GM23338 (cell line): ENCODE measurements at regions not wholly inside any gene's neighbourhood (a gene's known extent, or its start where the extent isn't known, plus 50 kb on each side); places are given as distances from the start of the nearest gene placed in this dataset.

Source experiments
- ATAC-seq: fragments of 200-7000 bp; cut with Tn5 transposase; 3 replicates; pipeline ENCODE4 v1.9.1; 2020
- DNase-seq: peaks from one replicate; pipeline ENCODE4 v3.0.0-alpha.2; 2015; ENCODE audit warnings: low spot score
- H2AFZ ChIP-seq: fragments of 200-600 bp; sonication (generic); 2 replicates; pipeline ENCODE4 v1.8.0; 2016; ENCODE audit warnings: antibody characterized with exemption, mild to moderate bottlenecking, moderate library complexity
- H3F3A ChIP-seq: fragments of 200-600 bp; sonication (generic); replicated peaks from 2 replicates; pipeline ENCODE4 v1.8.0; 2017; ENCODE audit warnings: antibody characterized with exemption, mixed run types, low read depth
- H3K27ac ChIP-seq: fragments of 200-600 bp; sonication (generic); 2 replicates; pipeline ENCODE4 v1.6.1; 2016; ENCODE audit warnings: low read depth
- H3K27me3 ChIP-seq: fragments of 200-600 bp; sonication (generic); 2 replicates; pipeline ENCODE4 v1.8.0; 2016; ENCODE audit warnings: mild to moderate bottlenecking, mixed run types, moderate library complexity; ENCODE audit not compliant: insufficient read depth
- H3K36me3 ChIP-seq: fragments of 200-600 bp; sonication (generic); 2 replicates; pipeline ENCODE4 v1.8.0; 2016; ENCODE audit warnings: mild to moderate bottlenecking; ENCODE audit not compliant: insufficient read depth
- H3K4me1 ChIP-seq: fragments of 200-600 bp; sonication (generic); 2 replicates; pipeline ENCODE4 v1.8.0; 2016; ENCODE audit warnings: mild to moderate bottlenecking, moderate library complexity; ENCODE audit not compliant: insufficient read depth
- H3K4me2 ChIP-seq: fragments of 200-600 bp; sonication (generic); 2 replicates; pipeline ENCODE4 v1.7.1; 2017; ENCODE audit warnings: mixed run types
- H3K4me3 ChIP-seq: fragments of 200-600 bp; sonication (generic); 2 replicates; pipeline ENCODE4 v1.6.1; 2016; ENCODE audit warnings: mixed run types
- H3K79me2 ChIP-seq: fragments of 200-600 bp; sonication (generic); replicated peaks from 2 replicates; pipeline ENCODE4 v1.8.0; 2017; ENCODE audit warnings: mild to moderate bottlenecking; ENCODE audit not compliant: insufficient read depth
- H3K9me2 ChIP-seq: fragments of 200-600 bp; sonication (generic); 2 replicates; pipeline ENCODE4 v1.8.0; 2017; ENCODE audit not compliant: insufficient read depth
- H4K20me1 ChIP-seq: fragments of 200-600 bp; sonication (generic); replicated peaks from 2 replicates; pipeline ENCODE4 v1.8.0; 2017; ENCODE audit warnings: mild to moderate bottlenecking; ENCODE audit not compliant: insufficient read depth
- H3K27ac Mint-ChIP-seq: 2 replicates; pipeline ENCODE4 v1.8.0; 2020; ENCODE audit warnings: inconsistent platforms, mild to moderate bottlenecking, moderate library complexity, mixed read lengths
- H3K27me3 Mint-ChIP-seq: 3 replicates; pipeline ENCODE4 v1.8.0; 2022; ENCODE audit warnings: low read depth, mild to moderate bottlenecking, moderate library complexity, mixed read lengths, inconsistent platforms; ENCODE audit not compliant: insufficient read depth, poor library complexity
- H3K36me3 Mint-ChIP-seq: 3 replicates; pipeline ENCODE4 v1.8.0; 2021; ENCODE audit warnings: low read depth, mild to moderate bottlenecking, inconsistent platforms, moderate library complexity, mixed read lengths
- H3K4me1 Mint-ChIP-seq: 3 replicates; pipeline ENCODE4 v1.8.0; 2020; ENCODE audit warnings: mild to moderate bottlenecking, inconsistent platforms, mixed read lengths
- H3K4me3 Mint-ChIP-seq: 3 replicates; pipeline ENCODE4 v1.8.0; 2021; ENCODE audit warnings: moderate library complexity, mild to moderate bottlenecking, inconsistent platforms, mixed read lengths
- H3K9me3 Mint-ChIP-seq: 3 replicates; pipeline ENCODE4 v1.8.0; 2020; ENCODE audit warnings: moderate library complexity, mild to moderate bottlenecking, inconsistent platforms, mixed read lengths
- EZH2 ChIP-seq: fragments of 200-600 bp; sonication (generic); IDR thresholded peaks from one replicate; pipeline ENCODE4 v1.8.0; 2017; ENCODE audit warnings: antibody characterized with exemption, mild to moderate bottlenecking, low read depth; ENCODE audit not compliant: unreplicated experiment
- EZH2phosphoT487 ChIP-seq: fragments of 200-600 bp; sonication (generic); IDR thresholded peaks from one replicate; pipeline ENCODE4 v1.8.1; 2018; ENCODE audit warnings: antibody characterized with exemption; ENCODE audit not compliant: unreplicated experiment
- JUNB ChIP-seq: IDR thresholded peaks from one replicate; pipeline ENCODE4 v1.6.1; 2016; ENCODE audit warnings: antibody characterized with exemption; ENCODE audit not compliant: unreplicated experiment
- NANOG ChIP-seq: IDR thresholded peaks from 2 replicates; pipeline ENCODE4 v1.6.1; 2016; ENCODE audit warnings: antibody characterized with exemption, borderline replicate concordance
- POLR2AphosphoS5 ChIP-seq: IDR thresholded peaks from 2 replicates; pipeline ENCODE4 v1.6.1; 2016; ENCODE audit warnings: antibody characterized with exemption, low read depth
- TF ChIP-seq, protein P1 (sequence below): IDR thresholded peaks from 2 replicates; pipeline ENCODE4 v1.6.1; 2016; ENCODE audit warnings: antibody characterized with exemption
- TF ChIP-seq, protein P2 (sequence below), 2 experiments: fragments of 200-600 bp in 1 of 2; sonication (generic) in 1 of 2; conservative IDR thresholded peaks; 2 replicates each; pipeline versions ENCODE4 v1.5.1 to v1.6.1; 2016 to 2017; ENCODE audit warnings: antibody characterized with exemption in 2 of 2, low read depth in 2 of 2, mild to moderate bottlenecking in 2 of 2, moderate library complexity in 1 of 2
- TF ChIP-seq, protein P3 (sequence below): fragments of 250-450 bp; sonication (Bioruptor Pico); IDR thresholded peaks from 2 replicates; pipeline ENCODE4 v1.5.0; 2020; ENCODE audit warnings: mild to moderate bottlenecking, moderate library complexity
- TF ChIP-seq, protein P4 (sequence below): IDR thresholded peaks from one replicate; pipeline ENCODE4 v1.6.1; 2018; ENCODE audit warnings: antibody characterized with exemption; ENCODE audit not compliant: unreplicated experiment

DNA sequence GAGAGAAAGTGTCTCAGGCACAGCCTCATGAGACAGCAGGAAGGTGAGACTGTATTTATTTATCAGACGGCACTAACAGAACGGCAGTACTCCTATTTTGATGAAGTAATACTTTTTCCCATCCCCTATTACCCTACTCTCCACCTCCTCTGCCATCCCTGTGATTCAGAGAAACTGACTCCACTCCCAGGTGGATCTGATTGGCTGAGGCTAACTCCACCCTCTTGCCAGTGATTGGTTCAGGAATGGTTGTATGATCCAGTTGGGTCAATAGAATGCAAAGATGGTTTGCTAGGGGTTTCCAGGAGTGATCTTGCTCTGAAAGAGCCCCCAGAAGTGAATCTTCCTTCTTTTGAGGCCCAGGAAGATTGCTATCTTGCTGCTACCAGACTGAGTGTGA, 65.9 kb upstream of the RCN1 start:
- no peak overlapping the region for H3K4me3 Mint-ChIP-seq
- H3K9me2 ChIP-seq = no peaks in the 10 kb centered on the region
- H2AFZ ChIP-seq = peak overlapping the region; percentile 90
- H4K20me1 ChIP-seq = no peaks in the 10 kb centered on the region
- no peaks in the 10 kb centered on the region for H3K4me1 ChIP-seq
- no peaks in the 10 kb centered on the region for H3K27me3 ChIP-seq
- ATAC-seq (no peak), DNase-seq (no peak)
- no peak overlapping the region for H3K27ac Mint-ChIP-seq
- H3K9me3 Mint-ChIP-seq = no peaks in the 10 kb centered on the region
- H3K4me3 ChIP-seq = no peak overlapping the region
- no peaks in the 10 kb centered on the region for H3K36me3 ChIP-seq
- H3K4me2 ChIP-seq = no peak overlapping the region
- no peaks in the 10 kb centered on the region for H3K79me2 ChIP-seq
- no peak for TF ChIP-seq JUNB
- TF ChIP-seq, protein P1, sequence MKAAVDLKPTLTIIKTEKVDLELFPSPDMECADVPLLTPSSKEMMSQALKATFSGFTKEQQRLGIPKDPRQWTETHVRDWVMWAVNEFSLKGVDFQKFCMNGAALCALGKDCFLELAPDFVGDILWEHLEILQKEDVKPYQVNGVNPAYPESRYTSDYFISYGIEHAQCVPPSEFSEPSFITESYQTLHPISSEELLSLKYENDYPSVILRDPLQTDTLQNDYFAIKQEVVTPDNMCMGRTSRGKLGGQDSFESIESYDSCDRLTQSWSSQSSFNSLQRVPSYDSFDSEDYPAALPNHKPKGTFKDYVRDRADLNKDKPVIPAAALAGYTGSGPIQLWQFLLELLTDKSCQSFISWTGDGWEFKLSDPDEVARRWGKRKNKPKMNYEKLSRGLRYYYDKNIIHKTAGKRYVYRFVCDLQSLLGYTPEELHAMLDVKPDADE = no peak
- no peak for TF ChIP-seq POLR2AphosphoS5
- TF ChIP-seq, protein P2, sequence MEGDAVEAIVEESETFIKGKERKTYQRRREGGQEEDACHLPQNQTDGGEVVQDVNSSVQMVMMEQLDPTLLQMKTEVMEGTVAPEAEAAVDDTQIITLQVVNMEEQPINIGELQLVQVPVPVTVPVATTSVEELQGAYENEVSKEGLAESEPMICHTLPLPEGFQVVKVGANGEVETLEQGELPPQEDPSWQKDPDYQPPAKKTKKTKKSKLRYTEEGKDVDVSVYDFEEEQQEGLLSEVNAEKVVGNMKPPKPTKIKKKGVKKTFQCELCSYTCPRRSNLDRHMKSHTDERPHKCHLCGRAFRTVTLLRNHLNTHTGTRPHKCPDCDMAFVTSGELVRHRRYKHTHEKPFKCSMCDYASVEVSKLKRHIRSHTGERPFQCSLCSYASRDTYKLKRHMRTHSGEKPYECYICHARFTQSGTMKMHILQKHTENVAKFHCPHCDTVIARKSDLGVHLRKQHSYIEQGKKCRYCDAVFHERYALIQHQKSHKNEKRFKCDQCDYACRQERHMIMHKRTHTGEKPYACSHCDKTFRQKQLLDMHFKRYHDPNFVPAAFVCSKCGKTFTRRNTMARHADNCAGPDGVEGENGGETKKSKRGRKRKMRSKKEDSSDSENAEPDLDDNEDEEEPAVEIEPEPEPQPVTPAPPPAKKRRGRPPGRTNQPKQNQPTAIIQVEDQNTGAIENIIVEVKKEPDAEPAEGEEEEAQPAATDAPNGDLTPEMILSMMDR (conservative IDR thresholded peaks at IDR 0.05; ENCODE audit: low read depth in 2 of 2) = no peak
- TF ChIP-seq, protein P3, sequence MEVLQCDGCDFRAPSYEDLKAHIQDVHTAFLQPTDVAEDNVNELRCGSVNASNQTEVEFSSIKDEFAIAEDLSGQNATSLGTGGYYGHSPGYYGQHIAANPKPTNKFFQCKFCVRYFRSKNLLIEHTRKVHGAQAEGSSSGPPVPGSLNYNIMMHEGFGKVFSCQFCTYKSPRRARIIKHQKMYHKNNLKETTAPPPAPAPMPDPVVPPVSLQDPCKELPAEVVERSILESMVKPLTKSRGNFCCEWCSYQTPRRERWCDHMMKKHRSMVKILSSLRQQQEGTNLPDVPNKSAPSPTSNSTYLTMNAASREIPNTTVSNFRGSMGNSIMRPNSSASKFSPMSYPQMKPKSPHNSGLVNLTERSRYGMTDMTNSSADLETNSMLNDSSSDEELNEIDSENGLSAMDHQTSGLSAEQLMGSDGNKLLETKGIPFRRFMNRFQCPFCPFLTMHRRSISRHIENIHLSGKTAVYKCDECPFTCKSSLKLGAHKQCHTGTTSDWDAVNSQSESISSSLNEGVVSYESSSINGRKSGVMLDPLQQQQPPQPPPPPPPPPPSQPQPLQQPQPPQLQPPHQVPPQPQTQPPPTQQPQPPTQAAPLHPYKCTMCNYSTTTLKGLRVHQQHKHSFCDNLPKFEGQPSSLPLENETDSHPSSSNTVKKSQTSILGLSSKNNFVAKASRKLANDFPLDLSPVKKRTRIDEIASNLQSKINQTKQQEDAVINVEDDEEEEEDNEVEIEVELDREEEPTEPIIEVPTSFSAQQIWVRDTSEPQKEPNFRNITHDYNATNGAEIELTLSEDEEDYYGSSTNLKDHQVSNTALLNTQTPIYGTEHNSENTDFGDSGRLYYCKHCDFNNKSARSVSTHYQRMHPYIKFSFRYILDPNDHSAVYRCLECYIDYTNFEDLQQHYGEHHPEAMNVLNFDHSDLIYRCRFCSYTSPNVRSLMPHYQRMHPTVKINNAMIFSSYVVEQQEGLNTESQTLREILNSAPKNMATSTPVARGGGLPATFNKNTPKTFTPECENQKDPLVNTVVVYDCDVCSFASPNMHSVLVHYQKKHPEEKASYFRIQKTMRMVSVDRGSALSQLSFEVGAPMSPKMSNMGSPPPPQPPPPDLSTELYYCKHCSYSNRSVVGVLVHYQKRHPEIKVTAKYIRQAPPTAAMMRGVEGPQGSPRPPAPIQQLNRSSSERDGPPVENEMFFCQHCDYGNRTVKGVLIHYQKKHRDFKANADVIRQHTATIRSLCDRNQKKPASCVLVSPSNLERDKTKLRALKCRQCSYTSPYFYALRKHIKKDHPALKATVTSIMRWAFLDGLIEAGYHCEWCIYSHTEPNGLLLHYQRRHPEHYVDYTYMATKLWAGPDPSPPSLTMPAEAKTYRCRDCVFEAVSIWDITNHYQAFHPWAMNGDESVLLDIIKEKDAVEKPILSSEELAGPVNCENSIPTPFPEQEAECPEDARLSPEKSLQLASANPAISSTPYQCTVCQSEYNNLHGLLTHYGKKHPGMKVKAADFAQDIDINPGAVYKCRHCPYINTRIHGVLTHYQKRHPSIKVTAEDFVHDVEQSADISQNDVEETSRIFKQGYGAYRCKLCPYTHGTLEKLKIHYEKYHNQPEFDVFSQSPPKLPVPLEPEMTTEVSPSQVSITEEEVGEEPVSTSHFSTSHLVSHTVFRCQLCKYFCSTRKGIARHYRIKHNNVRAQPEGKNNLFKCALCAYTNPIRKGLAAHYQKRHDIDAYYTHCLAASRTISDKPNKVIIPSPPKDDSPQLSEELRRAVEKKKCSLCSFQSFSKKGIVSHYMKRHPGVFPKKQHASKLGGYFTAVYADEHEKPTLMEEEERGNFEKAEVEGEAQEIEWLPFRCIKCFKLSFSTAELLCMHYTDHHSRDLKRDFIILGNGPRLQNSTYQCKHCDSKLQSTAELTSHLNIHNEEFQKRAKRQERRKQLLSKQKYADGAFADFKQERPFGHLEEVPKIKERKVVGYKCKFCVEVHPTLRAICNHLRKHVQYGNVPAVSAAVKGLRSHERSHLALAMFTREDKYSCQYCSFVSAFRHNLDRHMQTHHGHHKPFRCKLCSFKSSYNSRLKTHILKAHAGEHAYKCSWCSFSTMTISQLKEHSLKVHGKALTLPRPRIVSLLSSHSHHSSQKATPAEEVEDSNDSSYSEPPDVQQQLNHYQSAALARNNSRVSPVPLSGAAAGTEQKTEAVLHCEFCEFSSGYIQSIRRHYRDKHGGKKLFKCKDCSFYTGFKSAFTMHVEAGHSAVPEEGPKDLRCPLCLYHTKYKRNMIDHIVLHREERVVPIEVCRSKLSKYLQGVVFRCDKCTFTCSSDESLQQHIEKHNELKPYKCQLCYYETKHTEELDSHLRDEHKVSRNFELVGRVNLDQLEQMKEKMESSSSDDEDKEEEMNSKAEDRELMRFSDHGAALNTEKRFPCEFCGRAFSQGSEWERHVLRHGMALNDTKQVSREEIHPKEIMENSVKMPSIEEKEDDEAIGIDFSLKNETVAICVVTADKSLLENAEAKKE (CRISPR knock-in tag) = no peak
- no peak for TF ChIP-seq EZH2
- TF ChIP-seq, protein P4, sequence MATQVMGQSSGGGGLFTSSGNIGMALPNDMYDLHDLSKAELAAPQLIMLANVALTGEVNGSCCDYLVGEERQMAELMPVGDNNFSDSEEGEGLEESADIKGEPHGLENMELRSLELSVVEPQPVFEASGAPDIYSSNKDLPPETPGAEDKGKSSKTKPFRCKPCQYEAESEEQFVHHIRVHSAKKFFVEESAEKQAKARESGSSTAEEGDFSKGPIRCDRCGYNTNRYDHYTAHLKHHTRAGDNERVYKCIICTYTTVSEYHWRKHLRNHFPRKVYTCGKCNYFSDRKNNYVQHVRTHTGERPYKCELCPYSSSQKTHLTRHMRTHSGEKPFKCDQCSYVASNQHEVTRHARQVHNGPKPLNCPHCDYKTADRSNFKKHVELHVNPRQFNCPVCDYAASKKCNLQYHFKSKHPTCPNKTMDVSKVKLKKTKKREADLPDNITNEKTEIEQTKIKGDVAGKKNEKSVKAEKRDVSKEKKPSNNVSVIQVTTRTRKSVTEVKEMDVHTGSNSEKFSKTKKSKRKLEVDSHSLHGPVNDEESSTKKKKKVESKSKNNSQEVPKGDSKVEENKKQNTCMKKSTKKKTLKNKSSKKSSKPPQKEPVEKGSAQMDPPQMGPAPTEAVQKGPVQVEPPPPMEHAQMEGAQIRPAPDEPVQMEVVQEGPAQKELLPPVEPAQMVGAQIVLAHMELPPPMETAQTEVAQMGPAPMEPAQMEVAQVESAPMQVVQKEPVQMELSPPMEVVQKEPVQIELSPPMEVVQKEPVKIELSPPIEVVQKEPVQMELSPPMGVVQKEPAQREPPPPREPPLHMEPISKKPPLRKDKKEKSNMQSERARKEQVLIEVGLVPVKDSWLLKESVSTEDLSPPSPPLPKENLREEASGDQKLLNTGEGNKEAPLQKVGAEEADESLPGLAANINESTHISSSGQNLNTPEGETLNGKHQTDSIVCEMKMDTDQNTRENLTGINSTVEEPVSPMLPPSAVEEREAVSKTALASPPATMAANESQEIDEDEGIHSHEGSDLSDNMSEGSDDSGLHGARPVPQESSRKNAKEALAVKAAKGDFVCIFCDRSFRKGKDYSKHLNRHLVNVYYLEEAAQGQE = no peak
- TF ChIP-seq NANOG = no peak
- no peak for TF ChIP-seq EZH2phosphoT487
- no peaks in the 10 kb centered on the region for H3K36me3 Mint-ChIP-seq
- peaks cover 3% of the 10 kb centered on the region; the same call in 1 of the 3 replicates for H3K4me1 Mint-ChIP-seq
- H3K27me3 Mint-ChIP-seq = peaks cover 4% of the 10 kb centered on the region
- no peak overlapping the region for H3K27ac ChIP-seq
- H3F3A ChIP-seq = no peaks in the 10 kb centered on the region
